Mammary epithelial cell (primary cell): ENCODE measurements at regions not wholly inside any gene's neighbourhood (a gene's known extent, or its start where the extent isn't known, plus 50 kb on each side); places are given as distances from the start of the nearest gene placed in this dataset.

Experiments used
- EZH2 ChIP-seq: IDR thresholded peaks from 2 replicates; pipeline ENCODE4 v1.6.1; 2012; ENCODE audit warnings: low read length, inconsistent platforms, borderline replicate concordance
- TF ChIP-seq, protein P1 (sequence below), 2 donors: IDR thresholded peaks in 1 of 2; conservative IDR thresholded peaks in 1 of 2; 2 replicates each; pipeline ENCODE4 v1.5.1; 2011 to 2012; ENCODE audit warnings: inconsistent platforms in 2 of 2, low read length in 2 of 2, mild to moderate bottlenecking in 2 of 2, control low read depth in 1 of 2, low read depth in 1 of 2; ENCODE audit not compliant: insufficient read depth in 1 of 2; ENCODE audit errors: extremely low read depth in 1 of 2

DNA sequence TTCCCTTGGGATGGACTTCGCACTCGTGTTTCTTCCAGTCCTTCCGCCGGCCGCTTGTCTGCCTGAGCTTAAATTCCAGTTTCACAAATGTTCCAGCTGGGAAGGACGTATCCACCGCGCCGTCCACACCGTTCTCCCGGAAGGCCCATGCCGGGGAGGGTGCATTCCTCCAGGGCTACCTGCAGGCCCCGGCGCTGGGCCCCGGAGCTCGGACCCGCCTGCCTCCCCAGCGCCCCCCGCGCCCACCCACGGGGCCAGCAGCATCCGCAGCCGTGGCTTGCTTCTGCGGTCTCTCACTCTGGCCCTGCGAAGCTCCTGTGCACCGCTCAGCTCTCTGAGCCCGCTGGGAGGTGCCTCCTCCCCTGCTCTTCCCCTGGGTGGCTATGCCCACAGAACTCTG is 2084.1 kb downstream of the TP53TG3F start:
- TF ChIP-seq, protein P1, sequence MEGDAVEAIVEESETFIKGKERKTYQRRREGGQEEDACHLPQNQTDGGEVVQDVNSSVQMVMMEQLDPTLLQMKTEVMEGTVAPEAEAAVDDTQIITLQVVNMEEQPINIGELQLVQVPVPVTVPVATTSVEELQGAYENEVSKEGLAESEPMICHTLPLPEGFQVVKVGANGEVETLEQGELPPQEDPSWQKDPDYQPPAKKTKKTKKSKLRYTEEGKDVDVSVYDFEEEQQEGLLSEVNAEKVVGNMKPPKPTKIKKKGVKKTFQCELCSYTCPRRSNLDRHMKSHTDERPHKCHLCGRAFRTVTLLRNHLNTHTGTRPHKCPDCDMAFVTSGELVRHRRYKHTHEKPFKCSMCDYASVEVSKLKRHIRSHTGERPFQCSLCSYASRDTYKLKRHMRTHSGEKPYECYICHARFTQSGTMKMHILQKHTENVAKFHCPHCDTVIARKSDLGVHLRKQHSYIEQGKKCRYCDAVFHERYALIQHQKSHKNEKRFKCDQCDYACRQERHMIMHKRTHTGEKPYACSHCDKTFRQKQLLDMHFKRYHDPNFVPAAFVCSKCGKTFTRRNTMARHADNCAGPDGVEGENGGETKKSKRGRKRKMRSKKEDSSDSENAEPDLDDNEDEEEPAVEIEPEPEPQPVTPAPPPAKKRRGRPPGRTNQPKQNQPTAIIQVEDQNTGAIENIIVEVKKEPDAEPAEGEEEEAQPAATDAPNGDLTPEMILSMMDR (conservative IDR thresholded peaks at IDR 0.05 in 1 of 2, IDR thresholded peaks at IDR 0.05 in 1 of 2; ENCODE audit: extremely low read depth in 1 of 2, insufficient read depth in 1 of 2, low read depth in 1 of 2, low read length in 2 of 2), result no peak
- TF ChIP-seq EZH2, result no peak
